Activated T-helper 2 cell treated with anti-CD3 and anti-CD28 coated beads, Interferon-gamma antibody, Interleukin-2, Interleukin-4, amounts not matched to agents 10 μg/mL and 5 μg/mL and 100 μg/mL, durations not matched to agents 14 hours and 24 hours and 36 hours (primary cell): ENCODE measurements at regions not wholly inside any gene's neighbourhood (a gene's known extent, or its start where the extent isn't known, plus 50 kb on each side); places are given as distances from the start of the nearest gene placed in this dataset.
"Not testable (repeated sequence)": the region's sequence is repeated elsewhere in the genome, so short reads cannot be mapped to it uniquely, and the experiment has no call there.

Source experiments
- DNase-seq: peaks from one replicate; pipeline ENCODE4 v3.0.0; 2021; ENCODE audit warnings: low spot score
- H3K27ac Mint-ChIP-seq: one replicate; pipeline ENCODE4 v1.8.0; 2021; ENCODE audit warnings: mixed read lengths
- H3K27me3 Mint-ChIP-seq: one replicate; pipeline ENCODE4 v1.8.0; 2021; ENCODE audit warnings: low read depth, mixed read lengths
- H3K36me3 Mint-ChIP-seq: one replicate; pipeline ENCODE4 v1.8.0; 2021; ENCODE audit warnings: low read depth, mixed read lengths
- H3K4me1 Mint-ChIP-seq: one replicate; pipeline ENCODE4 v1.8.0; 2021; ENCODE audit warnings: low read depth, mixed read lengths
- H3K4me3 Mint-ChIP-seq: one replicate; pipeline ENCODE4 v1.8.0; 2021; ENCODE audit warnings: low read depth, mild to moderate bottlenecking, moderate library complexity, mixed read lengths
- H3K9me3 Mint-ChIP-seq: one replicate; pipeline ENCODE4 v1.8.0; 2021; ENCODE audit warnings: mixed read lengths
- intact Hi-C: fragments of 100-400 bp; cut with micrococcal nuclease; formaldehyde crosslinking; loops from one replicate; pipeline ENCODE4 v1.15.1; 2023

GRCh38 chr4:31482691-31483090, 762.5 kb downstream of the PCDH7 start:
- intact Hi-C loops = no loop called here
- Mint-ChIP-seq H3K36me3 (no peaks in the 10 kb centered on the region), H3K27me3 (no peaks in the 10 kb centered on the region), H3K4me3 (no peak overlapping the region), H3K9me3 (peaks cover 12% of the 10 kb centered on the region), H3K27ac (no peak overlapping the region), H3K4me1 (no peaks in the 10 kb centered on the region)
- no peak for DNase-seq

DNA sequence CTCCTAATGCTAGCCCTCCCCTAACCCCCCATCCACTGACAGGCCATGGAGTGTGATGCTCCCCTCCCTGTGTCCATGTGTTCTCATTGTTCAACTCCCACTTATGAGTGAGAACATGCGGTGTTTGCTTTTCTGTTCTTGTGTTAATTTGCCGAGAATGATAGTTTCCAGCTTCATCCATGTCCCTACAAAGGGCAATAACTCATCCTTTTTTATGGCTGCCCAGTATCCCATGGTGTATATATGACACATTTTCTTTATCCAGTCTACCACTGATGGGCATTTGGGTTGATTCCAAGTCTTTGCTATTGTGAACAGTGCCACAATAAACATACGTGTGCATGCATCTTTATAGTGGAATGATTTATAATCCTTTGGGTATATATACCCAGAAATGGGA, 779.0 kb downstream of the PCDH7 start:
- H3K4me1 Mint-ChIP-seq, DNase-seq, H3K4me3 Mint-ChIP-seq, H3K36me3 Mint-ChIP-seq, H3K27me3 Mint-ChIP-seq, H3K27ac Mint-ChIP-seq, intact Hi-C loops: not testable (repeated sequence)
- H3K9me3 Mint-ChIP-seq = peaks cover 40% of the 10 kb centered on the region

- H3K4me3 Mint-ChIP-seq = no peak overlapping the region
- no peaks in the 10 kb centered on the region for H3K27me3 Mint-ChIP-seq
- H3K4me1 Mint-ChIP-seq = no peaks in the 10 kb centered on the region
- no peaks in the 10 kb centered on the region for H3K36me3 Mint-ChIP-seq
- intact Hi-C loops = no loop called here
- peaks cover 38% of the 10 kb centered on the region for H3K9me3 Mint-ChIP-seq
- H3K27ac Mint-ChIP-seq = no peak overlapping the region
- DNase-seq = no peak
Observed at GRCh38 chr4:31516520-31516919, 796.4 kb downstream of the PCDH7 start.

- DNase-seq = no peak
- intact Hi-C loops = no loop called here
- Mint-ChIP-seq H3K4me1 (no peaks in the 10 kb centered on the region), H3K4me3 (no peak overlapping the region), H3K9me3 (peaks cover 37% of the 10 kb centered on the region), H3K27me3 (no peaks in the 10 kb centered on the region), H3K27ac (no peak overlapping the region), H3K36me3 (no peaks in the 10 kb centered on the region)
Observed at GRCh38 chr4:31518796-31519250, 798.7 kb downstream of the PCDH7 start.

DNA sequence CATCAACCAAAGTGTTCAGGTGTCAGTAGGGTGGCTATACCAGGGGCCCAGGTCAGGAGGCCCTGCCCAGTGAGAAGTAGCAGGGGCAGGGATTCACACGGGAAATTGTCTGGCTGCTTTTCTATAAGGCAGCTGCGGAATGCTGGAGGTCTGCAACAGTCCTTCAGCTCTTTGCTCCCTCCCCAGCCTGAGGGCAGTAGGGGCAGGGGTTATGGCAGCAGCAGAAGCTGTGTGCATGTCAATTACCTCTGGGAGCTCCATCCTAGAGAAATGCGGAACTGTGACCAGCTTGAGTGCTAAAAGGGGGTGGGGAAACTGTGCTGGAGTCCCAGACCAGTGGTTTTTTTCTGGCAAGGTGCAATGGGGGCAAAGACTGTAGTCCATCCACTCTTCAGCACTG, 810.4 kb downstream of the PCDH7 start:
- H3K27ac Mint-ChIP-seq = no peak overlapping the region
- H3K9me3 Mint-ChIP-seq = peaks cover 70% of the 10 kb centered on the region
- H3K4me1 Mint-ChIP-seq = no peaks in the 10 kb centered on the region
- no peak overlapping the region for H3K4me3 Mint-ChIP-seq
- H3K27me3 Mint-ChIP-seq = no peaks in the 10 kb centered on the region
- intact Hi-C loops = no loop called here
- no peaks in the 10 kb centered on the region for H3K36me3 Mint-ChIP-seq
- DNase-seq = no peak

DNA sequence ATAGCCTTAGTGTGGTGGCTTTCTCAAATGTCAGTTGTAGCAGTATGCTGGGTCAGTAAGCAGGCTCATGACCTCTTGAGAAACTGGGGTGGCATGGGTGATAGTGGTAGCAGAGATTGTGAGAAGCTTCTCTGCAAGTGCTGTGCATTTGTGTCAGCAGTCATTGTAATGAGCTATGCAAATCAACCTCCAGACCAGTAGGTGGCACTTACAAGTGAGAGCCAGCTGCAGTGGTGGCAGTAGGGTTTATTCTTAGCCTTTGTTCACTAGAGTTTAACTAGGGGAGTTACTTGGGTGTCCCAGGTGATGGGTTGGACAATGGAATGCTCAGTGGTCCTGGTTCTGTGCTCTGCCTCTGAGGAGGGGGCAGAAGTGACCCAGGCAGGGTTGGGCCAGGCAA, 818.7 kb downstream of the PCDH7 start:
- H3K9me3 Mint-ChIP-seq = peaks cover 51% of the 10 kb centered on the region
- H3K36me3 Mint-ChIP-seq = no peaks in the 10 kb centered on the region
- H3K4me3 Mint-ChIP-seq = no peak overlapping the region
- intact Hi-C loops = no loop called here
- H3K27me3 Mint-ChIP-seq = no peaks in the 10 kb centered on the region
- DNase-seq = no peak
- no peak overlapping the region for H3K27ac Mint-ChIP-seq
- no peaks in the 10 kb centered on the region for H3K4me1 Mint-ChIP-seq

DNA sequence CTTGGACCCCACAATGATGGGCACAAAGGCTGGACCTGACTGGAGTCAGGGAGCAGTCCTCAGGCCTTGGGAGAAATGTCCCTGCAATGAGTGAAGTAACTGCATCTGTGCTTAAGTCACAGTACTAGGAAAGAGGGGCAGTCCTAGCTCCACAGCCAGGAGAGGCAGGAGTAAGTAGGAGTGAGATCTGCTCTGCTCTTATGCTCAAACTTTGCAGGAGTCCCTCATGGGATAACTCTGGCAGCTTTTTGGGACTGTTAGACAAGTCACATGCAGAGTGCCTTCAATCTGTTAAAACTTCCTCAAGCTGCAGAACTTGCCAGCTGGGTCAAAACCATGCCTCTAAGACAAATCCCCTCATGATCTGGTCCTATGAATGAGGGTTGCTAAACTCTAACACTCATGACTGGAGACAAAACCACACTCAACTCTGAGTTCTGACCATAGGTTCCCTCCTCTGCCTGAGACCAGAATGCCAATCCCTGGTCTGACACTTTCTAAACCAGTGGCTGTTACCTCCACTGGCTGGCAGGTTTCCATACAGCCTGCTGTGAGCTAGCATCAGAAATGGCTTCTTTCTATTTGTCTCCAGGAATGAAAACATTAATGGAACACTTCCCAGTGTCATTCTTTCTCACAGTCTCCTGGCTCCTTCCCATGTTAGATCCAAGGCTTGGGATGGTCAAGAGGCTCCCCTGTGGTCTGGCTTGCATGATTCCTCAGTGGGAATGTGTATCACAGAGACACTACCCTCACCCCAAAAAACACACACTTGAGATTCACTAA, 819.3 kb downstream of the PCDH7 start:
- H3K36me3 Mint-ChIP-seq = no peaks in the 10 kb centered on the region
- no peaks in the 10 kb centered on the region for H3K27me3 Mint-ChIP-seq
- no peak for DNase-seq
- intact Hi-C loops = no loop called here
- H3K4me3 Mint-ChIP-seq = no peak overlapping the region
- H3K27ac Mint-ChIP-seq = no peak overlapping the region
- H3K9me3 Mint-ChIP-seq = peaks cover 45% of the 10 kb centered on the region
- no peaks in the 10 kb centered on the region for H3K4me1 Mint-ChIP-seq

GRCh38 chr4:31545330-31545729, 825.2 kb downstream of the PCDH7 start:
- intact Hi-C loops = no loop called here
- Mint-ChIP-seq H3K9me3 (peaks cover 23% of the 10 kb centered on the region), H3K36me3 (no peaks in the 10 kb centered on the region), H3K4me3 (no peak overlapping the region), H3K27ac (no peak overlapping the region), H3K4me1 (no peaks in the 10 kb centered on the region), H3K27me3 (no peaks in the 10 kb centered on the region)
- DNase-seq = no peak

GRCh38 chr4:31545755-31546154, 825.6 kb downstream of the PCDH7 start:
- intact Hi-C loops = no loop called here
- Mint-ChIP-seq H3K36me3 (no peaks in the 10 kb centered on the region), H3K27me3 (no peaks in the 10 kb centered on the region), H3K4me1 (no peaks in the 10 kb centered on the region), H3K9me3 (peaks cover 19% of the 10 kb centered on the region), H3K27ac (no peak overlapping the region), H3K4me3 (no peak overlapping the region)
- DNase-seq = no peak

- Mint-ChIP-seq H3K4me1 (no peaks in the 10 kb centered on the region), H3K4me3 (no peak overlapping the region), H3K27me3 (no peaks in the 10 kb centered on the region), H3K27ac (no peak overlapping the region), H3K9me3 (peaks cover 14% of the 10 kb centered on the region), H3K36me3 (no peaks in the 10 kb centered on the region)
- intact Hi-C loops = no loop called here
- no peak for DNase-seq
Observed at GRCh38 chr4:31548021-31548420, 827.9 kb downstream of the PCDH7 start.

DNA sequence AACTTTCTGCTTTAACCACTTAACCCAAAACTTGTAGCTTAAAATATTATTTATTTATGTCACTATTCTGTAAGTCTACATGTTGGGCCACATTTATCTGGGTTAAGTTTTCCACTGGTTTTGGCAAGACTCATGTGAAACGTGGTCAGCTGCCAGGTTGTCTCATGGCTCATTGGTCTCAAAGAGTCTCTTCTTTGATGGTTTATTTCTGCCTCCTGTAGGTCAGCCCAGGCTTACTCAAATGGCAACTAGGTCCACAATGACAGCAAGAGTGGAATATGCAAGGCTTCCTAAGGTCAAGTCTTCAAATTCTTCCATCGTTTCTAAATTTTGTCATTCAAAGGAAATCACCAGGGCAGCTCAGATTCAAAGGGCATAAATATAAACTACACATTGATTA, 828.7 kb downstream of the PCDH7 start:
- H3K27ac Mint-ChIP-seq = no peak overlapping the region
- no peak overlapping the region for H3K4me3 Mint-ChIP-seq
- DNase-seq = no peak
- peaks cover 14% of the 10 kb centered on the region for H3K9me3 Mint-ChIP-seq
- intact Hi-C loops = no loop called here
- H3K36me3 Mint-ChIP-seq = no peaks in the 10 kb centered on the region
- no peaks in the 10 kb centered on the region for H3K4me1 Mint-ChIP-seq
- no peaks in the 10 kb centered on the region for H3K27me3 Mint-ChIP-seq

DNA sequence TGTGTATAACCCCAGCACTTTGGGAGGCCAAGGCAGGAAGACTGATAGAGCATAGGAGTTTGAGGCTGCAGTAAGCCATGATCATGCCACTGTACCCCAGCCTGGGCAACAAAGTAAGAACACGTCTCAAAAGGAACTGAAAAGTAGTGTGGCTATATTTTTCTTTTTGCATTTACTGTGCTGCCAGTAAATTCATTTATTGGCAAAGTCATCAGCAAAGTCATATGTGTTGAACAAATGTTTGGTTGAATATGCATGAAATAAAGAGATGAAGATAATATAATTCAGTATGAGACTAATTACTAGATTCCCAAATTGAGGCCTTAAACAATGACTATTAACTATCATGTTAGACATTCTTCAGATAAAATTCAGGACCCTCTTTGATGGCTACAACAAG, 829.1 kb downstream of the PCDH7 start:
- Mint-ChIP-seq H3K4me1 (no peaks in the 10 kb centered on the region), H3K4me3 (no peak overlapping the region), H3K27ac (no peak overlapping the region), H3K36me3 (no peaks in the 10 kb centered on the region), H3K27me3 (no peaks in the 10 kb centered on the region), H3K9me3 (peaks cover 14% of the 10 kb centered on the region)
- intact Hi-C loops = no loop called here
- DNase-seq = no peak

DNA sequence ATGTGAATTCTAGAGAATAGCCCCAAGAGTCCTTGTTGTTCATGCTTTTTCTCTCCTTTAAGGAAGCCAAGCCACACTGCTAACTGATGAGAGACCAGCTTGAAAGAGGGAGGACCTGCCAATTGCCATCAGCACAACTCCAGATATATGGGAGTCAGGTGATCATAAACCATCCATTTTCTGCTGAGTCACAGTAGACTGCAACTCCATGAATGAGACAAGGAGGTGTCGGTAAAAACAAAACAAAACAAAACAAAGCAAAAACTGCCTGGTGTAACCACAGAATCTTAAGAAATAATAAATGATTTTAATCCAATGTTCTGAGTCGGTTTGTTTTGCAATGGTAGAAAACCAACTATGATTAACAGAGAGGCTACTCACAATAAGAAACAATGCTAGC, 837.3 kb downstream of the PCDH7 start:
- no peak overlapping the region for H3K4me3 Mint-ChIP-seq
- no peaks in the 10 kb centered on the region for H3K4me1 Mint-ChIP-seq
- H3K9me3 Mint-ChIP-seq = peaks cover 25% of the 10 kb centered on the region
- H3K36me3 Mint-ChIP-seq = no peaks in the 10 kb centered on the region
- intact Hi-C loops = no loop called here
- no peaks in the 10 kb centered on the region for H3K27me3 Mint-ChIP-seq
- no peak for DNase-seq
- H3K27ac Mint-ChIP-seq = no peak overlapping the region

- H3K27me3 Mint-ChIP-seq = no peaks in the 10 kb centered on the region
- H3K4me3 Mint-ChIP-seq = no peak overlapping the region
- no peaks in the 10 kb centered on the region for H3K4me1 Mint-ChIP-seq
- H3K9me3 Mint-ChIP-seq = peaks cover 27% of the 10 kb centered on the region
- no peak overlapping the region for H3K27ac Mint-ChIP-seq
- no peaks in the 10 kb centered on the region for H3K36me3 Mint-ChIP-seq
- no peak for DNase-seq
- intact Hi-C loops = no loop called here
Observed at GRCh38 chr4:31573554-31573953, 853.4 kb downstream of the PCDH7 start.
